GM19438 (cell line): ENCODE measurements at regions not wholly inside any gene's neighbourhood (a gene's known extent, or its start where the extent isn't known, plus 50 kb on each side); places are given as distances from the start of the nearest gene placed in this dataset.

Experiments used
- ATAC-seq: cut with Tn5 transposase; IDR thresholded peaks from one replicate; pipeline ENCODE4 v1.9.1; 2021; ENCODE audit warnings: low read depth; ENCODE audit not compliant: unreplicated experiment

DNA sequence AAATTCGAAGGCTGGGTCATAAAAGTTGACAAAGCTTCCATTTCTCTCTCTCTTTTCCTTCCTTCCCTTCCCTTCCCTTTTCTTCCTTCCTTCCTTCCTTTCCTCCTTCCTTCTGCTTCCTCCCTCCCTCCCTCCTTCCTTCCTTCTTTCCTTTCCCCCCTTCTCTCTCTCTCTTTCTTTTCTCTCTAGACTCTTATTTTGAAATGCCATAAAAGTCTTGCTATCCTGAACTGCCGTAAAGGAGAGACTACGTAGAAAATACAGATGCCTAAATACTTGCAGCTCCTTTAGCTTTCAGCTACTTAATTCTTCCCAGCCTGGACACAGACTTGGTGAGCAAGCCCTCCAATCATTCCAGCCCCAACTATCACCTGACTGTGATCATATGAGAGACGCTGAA, 1644.4 kb downstream of the FAM181B start:
- ATAC-seq: no peak

DNA sequence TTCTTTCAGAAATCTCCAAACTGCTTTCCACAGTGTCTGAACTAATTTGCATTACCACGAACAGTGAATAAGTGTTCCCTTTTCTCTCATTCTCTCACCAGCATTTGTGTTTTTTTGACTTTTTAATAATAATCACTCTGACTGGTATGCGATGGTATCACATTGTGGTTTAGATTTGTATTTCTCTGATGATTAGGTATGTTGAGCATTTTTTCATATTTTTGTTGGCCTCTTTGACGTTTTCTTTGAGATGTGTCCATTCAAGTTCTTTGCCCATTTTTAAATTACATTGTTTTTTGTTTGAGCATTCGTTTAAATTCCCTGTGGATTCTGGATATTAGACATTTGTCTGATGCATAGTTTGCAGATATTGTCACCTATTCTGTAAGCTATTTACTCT, 1639.6 kb upstream of the TENM4 start:
- ATAC-seq: no peak

DNA sequence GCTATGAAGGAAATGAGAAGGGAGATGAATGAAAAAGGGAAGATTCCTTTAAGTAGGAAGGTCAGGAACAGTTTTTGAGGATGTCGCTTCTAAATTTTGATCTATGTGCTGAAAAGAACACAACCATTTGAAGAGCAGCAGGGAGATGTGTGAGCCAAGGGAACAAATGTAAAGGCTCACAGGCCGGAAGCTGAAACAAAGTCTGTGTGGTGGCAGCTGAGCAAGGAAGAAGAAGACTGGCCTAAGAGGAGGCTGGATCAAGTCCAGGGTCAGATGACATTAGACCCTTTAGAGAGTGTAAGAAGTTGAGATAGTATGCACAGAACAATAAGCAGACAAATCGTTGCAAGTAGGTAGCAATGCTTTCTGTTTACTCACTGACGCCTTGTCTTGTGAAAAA, 1631.4 kb upstream of the TENM4 start:
- no peak for ATAC-seq

DNA sequence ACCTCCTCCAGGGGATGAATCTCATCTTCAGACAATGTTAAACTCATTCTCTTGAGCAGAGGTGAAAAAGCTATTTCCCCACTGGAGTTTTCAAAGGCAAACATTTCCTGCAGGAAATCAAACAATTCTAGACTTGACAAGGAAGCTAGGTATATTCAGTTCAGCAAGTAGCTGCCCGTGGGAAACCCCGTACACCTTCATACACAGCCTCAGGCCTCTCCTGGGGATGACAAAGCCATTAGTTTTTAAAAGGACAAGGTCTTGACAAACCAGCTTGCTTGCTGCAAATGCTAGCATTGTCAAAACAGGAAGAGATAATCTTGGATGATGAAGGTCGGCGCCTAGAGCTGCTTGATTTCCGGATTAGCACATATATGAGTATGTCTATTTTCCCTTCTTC, 1630.8 kb upstream of the TENM4 start:
- ATAC-seq: no peak

DNA sequence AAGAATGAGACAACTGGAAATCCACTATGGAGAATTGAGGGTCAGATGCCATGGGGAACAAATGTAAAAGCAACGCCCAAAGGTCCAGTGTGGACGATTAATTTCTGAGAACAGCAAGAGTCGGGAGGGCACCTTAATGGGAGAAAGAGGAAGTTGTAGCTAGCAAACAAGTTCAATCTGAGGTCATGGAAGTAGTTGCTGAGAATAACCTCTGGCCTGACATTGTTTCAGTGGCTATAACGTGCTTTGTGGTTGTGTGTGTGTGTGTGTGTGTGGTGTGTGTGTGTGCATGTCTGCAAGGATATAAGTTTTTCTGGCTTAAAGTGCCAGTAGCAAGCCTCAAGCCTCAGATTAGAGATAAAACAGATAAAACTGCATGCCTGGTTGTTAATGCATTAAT, 1630.1 kb upstream of the TENM4 start:
- no peak for ATAC-seq

- no peak for ATAC-seq
These were observed 1618.5 kb upstream of the TENM4 start for GRCh38 chr11:81059356-81059755.

GRCh38 chr11:81052344-81053158, 1611.7 kb upstream of the TENM4 start:
- ATAC-seq: no peak

- no peak for ATAC-seq
These were observed 1599.2 kb upstream of the TENM4 start for GRCh38 chr11:81039916-81040524.

DNA sequence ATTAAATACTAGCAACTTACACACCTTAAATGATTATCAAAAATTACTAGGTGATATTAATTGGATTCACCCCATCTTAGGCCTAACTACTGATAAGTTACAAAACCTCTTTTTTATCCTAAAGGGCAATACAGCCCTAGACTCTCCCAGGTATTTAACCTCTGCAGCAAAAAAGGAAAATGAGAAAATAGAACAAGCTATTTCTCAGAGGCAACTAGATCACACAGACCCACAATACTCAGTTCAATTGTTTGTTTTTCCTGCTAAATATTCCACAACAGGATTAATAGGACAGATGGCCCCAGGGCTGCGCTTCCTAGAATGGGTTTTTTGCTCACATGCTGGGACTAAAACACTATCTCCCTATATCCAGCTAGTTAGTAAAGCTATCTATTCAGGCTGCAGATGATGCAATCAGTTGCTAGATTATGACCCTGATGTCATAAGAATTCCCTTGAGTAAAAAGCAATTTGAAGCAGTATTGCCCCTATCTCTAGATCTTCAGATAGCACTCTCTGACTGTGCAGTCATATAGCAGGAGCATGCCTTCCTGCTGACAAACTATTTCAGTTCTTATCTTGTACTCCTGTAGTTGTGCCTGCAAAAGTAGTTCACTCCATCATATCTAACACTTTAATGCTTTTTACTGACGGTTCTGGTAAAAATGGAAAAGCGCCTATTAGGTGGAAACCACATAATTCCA, 1595.5 kb upstream of the TENM4 start:
- no peak for ATAC-seq

DNA sequence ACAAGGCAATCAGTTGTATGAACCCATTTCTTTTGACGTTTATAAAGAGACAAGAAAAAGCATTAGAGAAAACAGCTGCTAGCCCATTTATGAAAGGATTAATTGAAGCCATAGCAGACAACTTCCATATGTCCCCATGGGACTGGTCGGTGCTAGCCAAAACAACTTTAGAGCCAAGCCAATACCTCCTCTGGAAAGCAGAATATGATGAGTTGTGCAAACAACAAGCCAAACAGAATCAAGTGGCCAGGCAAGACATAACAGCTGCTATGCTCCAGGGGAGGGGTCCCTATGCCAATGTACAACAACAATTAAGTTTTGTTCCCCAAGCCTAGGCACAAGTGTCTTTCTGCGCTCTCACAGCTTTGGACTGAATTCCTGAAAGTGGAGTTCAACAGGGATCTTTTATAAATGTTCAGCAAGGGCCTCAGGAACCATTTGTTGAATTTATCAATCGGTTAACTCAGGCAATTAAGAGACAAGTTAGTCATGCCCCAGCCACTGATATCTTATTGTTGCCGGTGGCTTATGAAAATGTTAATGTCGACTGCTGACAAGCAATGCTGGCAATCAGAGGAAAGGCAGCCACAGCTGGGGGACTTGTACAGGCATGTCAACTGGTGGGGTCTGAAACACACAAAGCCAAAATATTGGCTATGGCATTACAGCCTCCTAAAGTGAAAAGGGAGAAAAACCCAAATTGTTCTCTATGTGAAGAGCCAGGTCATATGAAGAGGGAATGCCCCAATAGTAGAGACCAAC, 1593.1 kb upstream of the TENM4 start:
- ATAC-seq: no peak

- no peak for ATAC-seq
These were observed 1592.1 kb upstream of the TENM4 start for GRCh38 chr11:81032906-81033305.

DNA sequence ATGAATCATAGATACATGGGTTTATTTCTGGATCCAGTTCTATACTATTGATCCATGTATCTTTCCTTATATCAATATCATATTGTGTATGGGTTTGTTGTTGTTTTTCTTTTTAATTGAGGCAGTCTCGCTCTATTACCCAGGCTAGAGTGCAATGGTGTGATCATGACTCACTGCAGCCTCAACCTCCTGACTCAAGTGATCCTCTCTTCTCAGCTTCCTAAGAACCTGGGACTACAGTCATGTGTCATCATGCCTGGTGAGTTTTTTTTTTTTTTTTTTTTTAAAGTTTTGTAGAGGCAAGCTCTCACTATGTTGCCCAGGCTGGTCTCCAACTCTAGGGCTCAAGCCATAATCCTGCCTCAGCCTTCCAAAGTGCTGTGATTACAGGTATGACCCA, 1589.4 kb upstream of the TENM4 start:
- ATAC-seq: no peak

GRCh38 chr11:81026032-81026431, 1585.2 kb upstream of the TENM4 start:
- ATAC-seq: no peak

GRCh38 chr11:81022057-81022456, 1581.2 kb upstream of the TENM4 start:
- no peak for ATAC-seq

DNA sequence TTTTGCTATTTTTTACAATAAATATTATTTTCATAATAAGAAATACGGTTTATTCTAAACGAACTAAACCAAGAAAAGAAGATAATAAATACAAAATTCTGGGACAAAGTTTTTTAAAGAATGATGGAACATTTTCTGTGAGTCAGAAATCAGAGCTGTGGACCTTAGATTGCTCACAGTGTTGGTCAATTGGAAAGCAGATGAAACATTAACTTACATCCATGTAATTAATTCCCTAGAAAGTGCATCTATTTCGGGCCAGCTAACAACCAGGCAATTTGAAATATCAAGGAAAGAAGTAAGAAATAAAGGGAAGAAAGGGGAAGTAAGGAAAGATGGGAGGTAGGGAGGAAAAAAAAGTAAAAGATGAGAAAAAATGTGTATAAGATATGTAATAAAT, 1569.8 kb upstream of the TENM4 start:
- no peak for ATAC-seq

DNA sequence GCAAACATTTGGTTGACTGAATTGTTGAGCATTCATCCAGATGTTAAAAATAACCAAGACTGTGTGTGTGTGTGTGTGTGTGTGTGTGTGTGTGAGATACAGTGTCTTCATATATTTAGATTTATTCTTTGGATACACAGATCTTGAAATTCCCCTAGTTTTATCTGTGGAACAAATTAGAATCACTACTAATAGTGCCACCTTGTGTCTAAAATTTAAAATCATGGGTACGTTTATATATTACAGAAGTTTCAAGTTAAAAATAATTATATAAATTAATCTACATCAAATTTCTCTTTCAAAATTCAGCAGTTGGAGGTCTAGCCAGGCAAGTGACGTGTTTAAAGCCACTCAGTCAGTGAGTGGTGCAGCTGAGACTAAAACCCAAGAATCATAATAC, 1566.2 kb upstream of the TENM4 start:
- ATAC-seq: no peak

DNA sequence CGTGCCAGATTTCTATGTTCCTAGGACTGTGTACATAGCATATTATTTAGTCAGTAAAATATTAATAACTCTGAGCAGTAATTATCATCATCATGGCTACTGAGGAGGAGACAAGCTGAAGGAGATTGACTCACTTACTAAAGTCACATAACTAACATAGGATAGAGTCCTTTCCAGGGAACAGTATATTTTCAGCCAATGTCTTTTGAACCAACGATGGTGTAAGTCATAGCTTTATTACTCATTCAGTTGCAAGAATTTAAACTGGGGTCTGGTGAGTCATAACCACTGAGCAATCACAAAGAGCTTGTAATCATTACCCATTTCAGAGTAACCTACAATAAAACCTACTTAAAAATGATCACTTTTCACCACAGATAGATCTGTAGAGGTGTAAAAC, 1564.8 kb upstream of the TENM4 start:
- ATAC-seq: no peak

DNA sequence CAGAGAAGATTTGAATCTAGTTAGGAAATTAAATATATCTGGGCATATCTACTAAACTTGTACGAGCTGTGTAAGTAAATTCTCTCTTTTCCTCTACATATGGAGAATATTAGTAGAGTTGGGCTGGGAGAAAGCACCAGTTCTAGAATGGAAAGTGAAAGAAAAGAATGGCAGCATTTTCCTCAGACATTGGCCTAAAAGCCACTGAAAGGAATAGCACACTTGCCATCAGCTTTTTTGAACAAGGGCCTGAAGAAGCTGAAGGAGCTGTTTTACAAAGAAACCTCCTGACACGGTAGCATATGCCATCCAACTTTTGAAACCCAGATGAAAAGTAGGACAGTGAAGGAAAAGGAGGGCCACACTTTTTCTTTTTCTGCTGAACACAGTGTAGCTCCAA, 1563.7 kb upstream of the TENM4 start:
- no peak for ATAC-seq

DNA sequence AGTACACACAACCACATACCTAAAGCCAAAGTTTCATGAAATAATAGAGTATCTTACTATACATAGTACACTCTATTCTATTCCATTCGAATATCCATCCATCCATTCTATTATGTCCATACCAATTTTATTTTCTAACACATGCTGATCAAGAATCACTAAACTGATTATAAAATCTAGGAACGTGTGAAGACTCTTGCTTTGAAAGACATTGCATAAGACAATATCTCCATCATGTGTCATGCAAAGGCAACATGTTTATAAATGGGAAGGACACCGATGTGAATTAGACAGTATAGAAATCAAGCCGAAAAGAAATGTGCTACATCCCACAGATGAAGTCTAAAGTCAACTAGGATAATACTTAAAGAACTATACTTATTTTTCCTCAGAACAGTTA, 1561.5 kb upstream of the TENM4 start:
- no peak for ATAC-seq

DNA sequence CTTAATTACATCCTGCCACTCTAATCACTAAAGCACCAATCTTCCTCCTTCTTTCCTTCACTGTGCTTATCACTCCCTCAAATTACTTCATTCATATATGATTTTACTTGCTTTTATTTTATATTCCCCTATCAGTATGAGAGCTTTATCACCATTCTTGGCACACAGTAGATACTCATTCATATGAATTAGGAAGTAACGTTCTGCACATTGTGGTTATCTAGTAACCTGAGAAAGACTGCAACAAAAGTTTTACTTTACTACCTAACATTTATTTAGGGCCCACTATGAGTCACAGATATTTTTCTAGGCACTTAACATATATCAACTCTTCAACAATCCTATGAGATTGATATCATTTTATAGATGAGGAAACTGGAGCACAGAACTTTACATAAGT, 1559.9 kb upstream of the TENM4 start:
- no peak for ATAC-seq

DNA sequence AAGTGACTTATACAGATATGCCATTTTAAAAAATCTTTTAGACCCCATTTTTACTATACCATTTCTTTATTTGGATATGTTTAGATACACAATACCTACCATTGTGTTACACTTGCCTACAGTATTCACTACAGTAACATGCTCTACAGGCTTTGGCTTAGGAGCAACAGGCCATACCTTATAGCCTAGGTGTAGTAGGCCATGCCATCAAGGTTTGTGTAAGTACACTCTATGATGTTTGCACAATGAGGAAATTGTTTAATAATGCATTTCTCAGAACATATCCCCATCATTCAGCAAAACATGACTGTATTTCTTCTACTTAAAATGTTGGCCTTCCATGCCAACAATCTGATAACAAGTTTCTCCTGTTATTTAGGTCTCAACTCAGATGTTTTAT, 1559.5 kb upstream of the TENM4 start:
- no peak for ATAC-seq
